HuH-7 (cell line): ENCODE measurements at regions not wholly inside any gene's neighbourhood (a gene's known extent, or its start where the extent isn't known, plus 50 kb on each side); places are given as distances from the start of the nearest gene placed in this dataset.
"Not testable (repeated sequence)": the region's sequence is repeated elsewhere in the genome, so short reads cannot be mapped to it uniquely, and the experiment has no call there.

Experiments used
- DNase-seq: peaks from one replicate; pipeline ENCODE4 v3.0.0; 2011; ENCODE audit warnings: low spot score

DNA sequence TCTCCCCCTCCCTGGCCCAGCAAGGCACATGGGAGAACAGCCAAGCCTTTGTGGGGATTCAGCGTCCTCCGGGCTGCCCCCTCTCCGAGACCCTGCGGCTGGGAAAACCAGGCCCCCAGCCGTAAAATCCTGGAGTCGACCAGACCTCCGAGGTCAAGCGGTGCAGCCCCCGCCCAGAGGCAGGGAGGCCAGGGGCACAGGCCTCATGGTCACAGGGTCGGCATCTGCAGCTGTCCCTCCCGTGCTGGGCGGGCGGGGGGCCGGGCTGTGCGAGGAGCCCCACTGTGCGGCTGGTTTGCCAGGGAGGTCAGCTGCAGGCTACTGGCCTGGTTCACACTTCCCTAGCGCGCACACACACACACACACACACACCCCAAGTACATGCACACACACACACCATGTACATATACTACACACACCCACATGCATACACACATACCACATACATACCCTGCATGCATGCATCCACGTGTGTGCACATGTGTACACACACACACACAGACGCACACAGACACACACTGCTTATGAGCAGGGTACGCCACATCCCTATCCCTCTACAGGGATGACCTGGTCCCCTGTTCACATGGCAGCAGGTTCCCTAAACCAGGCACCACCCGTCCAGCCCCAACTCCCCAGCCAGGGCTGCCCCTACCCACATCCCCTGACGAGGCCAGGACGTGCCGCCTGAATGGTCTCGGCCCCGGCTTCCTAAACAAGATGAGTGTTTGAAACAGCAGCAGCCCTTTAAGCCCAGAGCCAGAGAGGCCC is 108.9 kb upstream of the CIBAR2 start:
- DNase-seq: no peak

DNA sequence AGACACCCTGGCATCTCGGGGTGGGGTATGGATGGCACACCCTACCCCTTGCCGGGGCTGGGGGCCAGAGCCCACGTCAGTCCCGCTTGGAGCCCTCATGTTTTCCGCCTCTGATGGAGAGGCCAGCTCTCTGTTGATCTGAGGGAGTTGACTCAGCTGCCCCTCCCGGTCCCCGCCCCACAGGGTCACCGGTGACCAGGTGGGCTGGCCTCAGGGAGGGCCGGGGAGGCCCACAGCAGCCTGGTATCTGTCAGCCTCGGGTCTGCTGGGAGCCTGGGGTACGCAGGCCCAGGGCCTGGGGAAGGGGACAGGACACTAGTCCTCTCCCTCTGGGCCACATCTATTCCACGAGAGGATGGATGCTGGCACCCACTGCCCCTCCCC is 109.5 kb upstream of the CIBAR2 start:
- DNase-seq: no peak

GRCh38 chr16:85222155-85222863 is 110.0 kb upstream of the CIBAR2 start:
- no peak for DNase-seq

- no peak for DNase-seq
Measured at GRCh38 chr16:85225257-85225656, 113.0 kb upstream of the CIBAR2 start.

DNA sequence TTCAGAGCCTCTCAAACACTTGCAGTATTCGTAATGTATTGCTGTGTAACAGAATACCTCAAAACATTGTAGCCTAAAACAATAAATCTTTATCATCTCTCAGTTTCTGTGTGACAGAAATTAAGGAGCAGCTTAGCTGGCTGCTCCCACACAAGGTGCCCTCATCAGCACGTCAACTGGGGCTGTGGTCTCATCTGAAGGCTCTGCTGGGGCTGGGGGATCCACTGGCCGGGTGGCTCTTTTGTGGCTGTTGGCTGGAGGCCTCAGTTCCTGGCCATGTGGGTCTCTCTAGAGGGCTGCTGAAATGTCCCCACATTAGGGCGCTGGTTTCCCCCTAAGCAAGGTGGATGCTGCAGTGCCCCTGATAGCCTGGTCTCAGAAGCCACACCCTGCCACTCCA is 113.4 kb upstream of the CIBAR2 start:
- DNase-seq: no peak

- DNase-seq: no peak
Measured at GRCh38 chr16:85227084-85227945, 115.0 kb upstream of the CIBAR2 start.

- no peak for DNase-seq
Measured at GRCh38 chr16:85227946-85228862, 115.9 kb upstream of the CIBAR2 start.

- DNase-seq: no peak
Measured at GRCh38 chr16:85228970-85229430, 116.7 kb upstream of the CIBAR2 start.

GRCh38 chr16:85229869-85230462 is 117.7 kb upstream of the CIBAR2 start:
- no peak for DNase-seq

DNA sequence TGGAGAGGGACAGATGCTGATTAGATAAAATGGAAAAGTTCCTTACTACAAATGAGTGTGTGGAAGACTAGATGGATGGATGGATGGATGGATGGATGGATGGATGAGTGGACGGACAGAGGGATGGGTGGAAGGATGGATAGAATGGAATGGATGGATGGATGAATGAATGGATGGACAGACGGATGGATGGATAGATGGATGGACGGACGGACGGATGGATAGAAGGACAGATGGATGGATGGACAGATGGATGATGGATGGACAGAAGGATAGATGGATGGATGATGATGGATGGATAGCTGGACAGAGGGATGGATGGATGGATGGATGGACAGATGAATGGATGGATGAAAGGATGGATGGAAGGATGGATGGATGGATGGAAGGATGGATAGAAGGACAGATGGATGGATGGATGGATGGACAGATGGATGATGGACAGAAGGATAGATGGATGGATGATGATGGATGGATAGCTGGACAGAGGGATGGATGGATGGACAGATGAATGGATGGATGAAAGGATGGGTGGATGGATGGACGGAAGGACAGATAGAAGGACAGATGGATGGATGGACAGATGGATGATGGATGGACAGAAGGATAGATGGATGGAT is 118.6 kb upstream of the CIBAR2 start:
- DNase-seq: not testable (repeated sequence)

- no peak for DNase-seq
Measured at GRCh38 chr16:85231959-85232358, 119.7 kb upstream of the CIBAR2 start.

DNA sequence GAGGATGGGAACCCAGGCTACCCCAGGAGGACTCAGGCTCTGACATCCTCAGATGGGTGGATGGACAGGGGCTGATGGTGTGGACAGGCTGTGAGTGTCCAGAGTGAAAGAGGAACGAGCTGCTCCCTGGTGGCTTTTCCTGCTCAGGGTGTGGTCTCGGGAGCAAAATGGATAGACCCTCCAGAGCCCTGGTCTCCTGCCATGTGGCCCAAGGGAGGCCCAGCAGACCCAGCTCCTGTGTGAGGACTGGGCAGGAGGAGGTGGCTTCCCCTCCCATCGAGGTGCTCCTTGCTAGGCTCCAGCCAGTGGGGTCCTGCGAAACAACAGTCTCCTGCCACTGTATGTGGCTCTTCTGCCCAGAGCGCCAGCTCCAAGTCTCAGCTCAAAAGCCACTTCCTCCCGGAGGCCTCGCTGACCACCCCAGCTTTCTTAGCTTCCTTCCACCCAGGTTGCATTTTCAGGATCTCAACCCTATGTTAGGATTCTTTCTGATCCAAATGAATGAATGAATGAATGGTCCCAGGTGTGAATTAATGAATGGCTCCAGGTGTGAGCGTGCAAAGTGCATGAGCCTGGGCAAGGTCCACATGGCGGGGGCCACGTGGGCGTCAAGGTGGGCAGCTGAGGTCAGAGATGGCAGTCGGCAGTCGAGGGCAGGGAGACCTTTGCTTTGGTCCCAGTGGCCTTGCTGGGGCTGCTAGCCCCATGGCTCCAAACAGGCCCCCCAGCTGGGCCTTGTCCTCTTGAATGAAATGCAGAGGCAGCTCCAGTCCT is 120.3 kb upstream of the CIBAR2 start:
- DNase-seq: no peak

DNA sequence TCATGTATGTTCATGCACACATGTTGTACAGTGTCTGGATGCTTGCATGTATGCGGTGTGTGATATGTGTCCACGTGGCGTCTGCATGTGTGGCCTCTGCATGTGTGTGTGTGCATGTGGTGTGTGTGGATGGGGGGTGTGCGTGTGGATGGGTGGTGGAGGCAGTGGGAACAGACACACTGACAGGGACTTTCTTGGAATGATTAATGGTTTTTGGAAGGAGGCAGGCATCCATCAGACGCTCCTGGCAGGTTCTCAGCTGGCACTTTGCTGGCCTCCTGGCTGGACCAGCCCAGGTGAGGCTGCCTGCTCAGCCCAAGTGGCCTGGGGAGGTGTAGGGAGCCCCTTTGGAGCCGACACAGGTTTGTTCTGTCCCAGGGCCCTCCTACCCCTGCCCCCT is 121.2 kb upstream of the CIBAR2 start:
- no peak for DNase-seq

GRCh38 chr16:85234310-85235204 is 122.3 kb upstream of the CIBAR2 start:
- peak; percentile 99 for DNase-seq

DNA sequence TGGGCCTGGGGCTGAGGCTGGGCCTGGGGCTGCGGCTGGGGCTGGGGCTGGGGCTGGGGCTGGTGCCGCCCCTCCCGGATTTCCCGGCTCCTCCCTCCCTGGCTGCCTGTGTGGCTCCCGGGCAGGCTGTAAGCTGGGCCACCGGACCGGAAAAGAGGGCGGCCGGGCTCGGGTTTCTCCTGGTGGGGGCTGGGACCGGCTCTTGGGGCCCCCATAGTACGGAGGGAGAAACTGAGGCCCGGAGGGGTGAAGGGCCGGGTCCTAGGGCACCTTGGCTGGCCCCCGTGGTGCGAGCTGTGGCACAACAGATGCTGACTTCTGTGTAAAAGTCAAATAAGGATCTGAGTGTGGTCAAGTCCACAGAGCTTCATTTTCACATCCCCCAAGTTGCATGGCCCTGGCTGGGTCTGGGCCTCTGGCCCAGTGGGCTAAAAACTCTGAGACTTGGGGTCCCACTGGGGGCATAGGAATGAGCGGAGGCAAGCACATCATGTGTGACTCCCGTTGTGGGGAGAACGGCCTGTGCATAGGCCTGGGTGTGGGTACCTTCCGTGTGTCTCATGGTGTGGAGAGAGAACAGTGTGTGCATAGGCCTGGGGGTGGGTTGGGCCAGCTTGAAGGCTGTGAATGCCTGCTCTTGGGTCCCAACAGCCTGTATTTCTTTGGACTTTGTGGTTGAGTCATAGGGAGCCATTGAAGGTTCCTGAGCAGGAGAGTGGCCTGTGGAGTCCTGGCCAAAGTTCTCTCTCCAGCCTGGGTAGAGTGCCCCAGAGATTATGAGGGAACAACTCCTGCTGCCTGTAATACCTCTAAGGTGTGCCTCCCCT is 123.9 kb upstream of the CIBAR2 start:
- DNase-seq: peak; percentile 70

GRCh38 chr16:85236818-85237150 is 124.5 kb upstream of the CIBAR2 start:
- DNase-seq: no peak

- DNase-seq: no peak
Measured at GRCh38 chr16:85237817-85238216, 125.5 kb upstream of the CIBAR2 start.

GRCh38 chr16:85238233-85238647 is 126.0 kb upstream of the CIBAR2 start:
- DNase-seq: no peak
